Sigmoid colon (tissue), 6 donors: ENCODE measurements at regions not wholly inside any gene's neighbourhood (a gene's known extent, or its start where the extent isn't known, plus 50 kb on each side); places are given as distances from the start of the nearest gene placed in this dataset.

Source experiments
- DNase-seq: peaks from one replicate; pipeline ENCODE4 v3.0.0-alpha.2; 2019
- H3K27ac ChIP-seq, 4 donors: fragments of 200-600 bp; sonication (generic); one replicate each; pipeline ENCODE4 v1.5.1; 2016 to 2019; ENCODE audit warnings: mild to moderate bottlenecking in 1 of 4
- H3K27me3 ChIP-seq, 3 donors: fragments of 200-600 bp; sonication (generic); one replicate each; pipeline ENCODE4 v1.5.1; 2019; ENCODE audit warnings: mild to moderate bottlenecking in 1 of 3
- H3K36me3 ChIP-seq, 4 donors: fragments of 200-600 bp; sonication (generic); one replicate each; pipeline ENCODE4 v1.5.1; 2016 to 2019
- H3K4me1 ChIP-seq, 4 donors: fragments of 200-600 bp; sonication (generic); one replicate each; pipeline ENCODE4 v1.5.1; 2017 to 2019
- H3K4me3 ChIP-seq, 4 donors: fragments of 200-600 bp; sonication (generic); one replicate each; pipeline ENCODE4 v1.5.1; 2017 to 2019; ENCODE audit warnings: mild to moderate bottlenecking in 2 of 4, moderate library complexity in 1 of 4
- H3K9me3 ChIP-seq, 4 donors: fragments of 200-600 bp in 3 of 4; sonication (generic) in 3 of 4; one replicate each; pipeline versions ENCODE4 v1.5.1 to v1.6.1; 2013 to 2019
- EP300 ChIP-seq, 4 donors: sonication (generic); formaldehyde crosslinking; IDR thresholded peaks; one replicate each; pipeline ENCODE4 v1.6.1; 2017; ENCODE audit warnings: antibody characterized with exemption in 4 of 4
- POLR2A ChIP-seq, 2 donors: fragments of 450-650 bp; IDR thresholded peaks; one replicate each; pipeline ENCODE4 v1.6.1; 2016; ENCODE audit warnings: antibody characterized with exemption in 2 of 2, mild to moderate bottlenecking in 2 of 2, moderate library complexity in 2 of 2
- POLR2AphosphoS5 ChIP-seq, 4 donors: sonication (generic); formaldehyde crosslinking; IDR thresholded peaks; one replicate each; pipeline ENCODE4 v1.6.1; 2017; ENCODE audit warnings: antibody characterized with exemption in 4 of 4
- WGBS, 2 donors: extraction: QIAGEN DNeasy Blood & Tissue Kit; methylation state at CpG; one replicate each; pipeline ENCODE4 v1.1.7; 2013; 5-methylcytosine and 5-hydroxymethylcytosine counted together
- intact Hi-C: fragments of 100-400 bp; cut with DNase I; formaldehyde crosslinking; loops from one replicate; pipeline ENCODE4 v1.15.1; 2023
- TF ChIP-seq, protein P1 (sequence below), 4 experiments: fragments of 450-650 bp in 3 of 4; fragments of 200-600 bp in 1 of 4; IDR thresholded peaks; one replicate each; pipeline ENCODE4 v1.5.1; 2016 to 2019; ENCODE audit warnings: antibody characterized with exemption in 4 of 4, mild to moderate bottlenecking in 3 of 4, moderate library complexity in 2 of 4
- donor health status: healthy with polysubstance abuse.
- donor health status: healthy.

DNA sequence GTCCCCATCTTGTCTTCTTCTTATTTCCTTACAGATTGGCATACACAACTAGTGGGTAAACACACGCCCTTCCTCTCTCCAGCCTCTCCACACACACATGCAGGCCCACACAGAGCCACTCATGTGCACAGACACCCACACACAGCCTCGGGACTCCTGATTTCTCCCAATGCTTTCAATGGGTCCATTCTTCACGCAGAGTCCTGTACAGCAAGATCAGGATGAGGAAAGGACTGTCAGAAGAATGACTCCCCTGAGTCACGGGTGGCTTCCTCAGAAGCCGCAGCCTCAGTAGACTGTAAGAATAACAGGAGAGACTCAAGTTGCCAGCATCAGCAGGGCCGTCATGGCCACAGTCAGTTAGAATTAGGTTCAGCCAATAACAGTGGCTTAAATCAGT is 109.1 kb upstream of the GLI2 start:
- no peaks in the 10 kb centered on the region for H3K27me3 ChIP-seq
- no peaks in the 10 kb centered on the region for H3K4me1 ChIP-seq
- intact Hi-C loops = no loop called here
- H3K27ac ChIP-seq = no peak overlapping the region
- no peak overlapping the region for H3K4me3 ChIP-seq
- no peaks in the 10 kb centered on the region for H3K36me3 ChIP-seq
- TF ChIP-seq EP300 (IDR thresholded peaks at IDR 0.05) (no peak), POLR2A (IDR thresholded peaks at IDR 0.05) (no peak), POLR2AphosphoS5 (IDR thresholded peaks at IDR 0.05) (no peak)
- TF ChIP-seq, protein P1, sequence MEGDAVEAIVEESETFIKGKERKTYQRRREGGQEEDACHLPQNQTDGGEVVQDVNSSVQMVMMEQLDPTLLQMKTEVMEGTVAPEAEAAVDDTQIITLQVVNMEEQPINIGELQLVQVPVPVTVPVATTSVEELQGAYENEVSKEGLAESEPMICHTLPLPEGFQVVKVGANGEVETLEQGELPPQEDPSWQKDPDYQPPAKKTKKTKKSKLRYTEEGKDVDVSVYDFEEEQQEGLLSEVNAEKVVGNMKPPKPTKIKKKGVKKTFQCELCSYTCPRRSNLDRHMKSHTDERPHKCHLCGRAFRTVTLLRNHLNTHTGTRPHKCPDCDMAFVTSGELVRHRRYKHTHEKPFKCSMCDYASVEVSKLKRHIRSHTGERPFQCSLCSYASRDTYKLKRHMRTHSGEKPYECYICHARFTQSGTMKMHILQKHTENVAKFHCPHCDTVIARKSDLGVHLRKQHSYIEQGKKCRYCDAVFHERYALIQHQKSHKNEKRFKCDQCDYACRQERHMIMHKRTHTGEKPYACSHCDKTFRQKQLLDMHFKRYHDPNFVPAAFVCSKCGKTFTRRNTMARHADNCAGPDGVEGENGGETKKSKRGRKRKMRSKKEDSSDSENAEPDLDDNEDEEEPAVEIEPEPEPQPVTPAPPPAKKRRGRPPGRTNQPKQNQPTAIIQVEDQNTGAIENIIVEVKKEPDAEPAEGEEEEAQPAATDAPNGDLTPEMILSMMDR (IDR thresholded peaks at IDR 0.05) = no peak
- 80 to 84% methylated on average over 6 of the region's 6 CpGs for WGBS, 2 donors
- no peaks in the 10 kb centered on the region for H3K9me3 ChIP-seq
- peak; percentile 15 for DNase-seq

DNA sequence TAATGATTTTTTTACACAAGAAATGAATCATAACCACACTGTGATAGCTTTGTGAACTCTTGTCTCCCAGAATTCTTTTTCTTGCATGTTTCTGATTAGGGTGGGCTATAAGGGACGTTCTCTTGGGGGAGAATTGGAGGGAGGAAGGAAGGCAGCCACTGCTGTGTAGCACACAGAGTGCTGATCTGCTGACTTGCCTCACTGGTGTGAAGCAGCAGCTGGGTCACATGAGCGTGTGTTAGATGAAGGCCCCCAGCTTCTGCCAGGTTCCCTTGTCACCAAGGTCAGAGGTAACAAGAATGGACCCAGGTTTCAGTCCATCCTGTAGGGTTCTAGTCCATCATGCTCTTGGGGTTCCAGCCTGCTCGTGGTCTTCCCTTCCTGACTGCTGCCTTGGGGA is 107.4 kb upstream of the GLI2 start:
- WGBS, 2 donors = 84 to 86% methylated on average over 3 of the region's 3 CpGs
- H3K4me3 ChIP-seq = no peak overlapping the region
- no peak overlapping the region for H3K27ac ChIP-seq
- H3K4me1 ChIP-seq = peaks cover 0 to 8% (median 6%) of the 10 kb centered on the region in 4 donors
- H3K9me3 ChIP-seq = no peaks in the 10 kb centered on the region
- no peaks in the 10 kb centered on the region for H3K27me3 ChIP-seq
- intact Hi-C loops = no loop called here
- TF ChIP-seq POLR2AphosphoS5 (IDR thresholded peaks at IDR 0.05) (no peak), POLR2A (IDR thresholded peaks at IDR 0.05) (no peak), EP300 (IDR thresholded peaks at IDR 0.05) (no peak)
- TF ChIP-seq, protein P1 (IDR thresholded peaks at IDR 0.05) = no peak
- peak; percentile 8 for DNase-seq
- no peaks in the 10 kb centered on the region for H3K36me3 ChIP-seq

- TF ChIP-seq, protein P1 (IDR thresholded peaks at IDR 0.05) = no peak
- TF ChIP-seq EP300 (IDR thresholded peaks at IDR 0.05) = no peak
- TF ChIP-seq POLR2AphosphoS5 (IDR thresholded peaks at IDR 0.05) = no peak
- TF ChIP-seq POLR2A (IDR thresholded peaks at IDR 0.05) = no peak
- Histone ChIP-seq H3K4me3 (no peak overlapping the region), H3K27me3 (no peaks in the 10 kb centered on the region), H3K27ac (no peak overlapping the region), H3K9me3 (no peaks in the 10 kb centered on the region), H3K36me3 (no peaks in the 10 kb centered on the region), H3K4me1 (peaks cover 0 to 13% (median 10%) of the 10 kb centered on the region in 4 donors)
- intact Hi-C loops = no loop called here
- DNase-seq = peak; percentile 44
- WGBS, 2 donors = 91 to 93% methylated on average over 8 of the region's 8 CpGs
These were observed 106.3 kb upstream of the GLI2 start for GRCh38 chr2:120629241-120629895.

DNA sequence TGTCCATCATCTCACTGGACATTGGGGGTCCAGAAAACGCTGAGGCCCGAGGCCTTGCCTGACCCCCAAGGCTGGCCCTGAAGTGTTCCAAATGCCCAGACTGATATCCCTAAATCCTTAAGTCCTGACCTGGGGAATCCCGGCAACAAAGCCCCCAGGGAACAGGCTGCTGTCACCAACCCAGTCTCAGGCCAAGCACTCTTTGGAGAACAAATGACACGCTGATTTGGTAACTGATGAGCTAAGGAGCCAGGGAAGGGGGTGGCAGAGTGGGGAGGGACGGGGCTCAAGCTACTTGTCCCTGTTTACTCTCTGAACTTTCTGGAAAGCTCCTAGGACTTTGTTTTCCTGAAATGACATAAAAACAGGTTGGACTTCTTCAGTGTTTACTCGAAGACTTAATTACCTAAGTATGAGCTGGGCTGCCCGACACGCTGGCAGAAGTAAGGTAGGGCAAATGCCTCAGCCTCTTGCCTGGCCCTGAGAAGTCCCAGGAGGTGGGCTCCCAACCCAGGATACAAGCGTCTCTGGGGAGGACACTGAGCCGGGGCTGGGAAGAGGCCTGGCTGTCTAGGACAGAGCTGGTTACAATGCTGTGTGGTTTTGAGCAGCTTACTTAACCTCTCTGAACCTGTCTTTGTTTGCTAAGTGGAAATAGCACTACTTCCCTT is 105.5 kb upstream of the GLI2 start:
- TF ChIP-seq, protein P1 (IDR thresholded peaks at IDR 0.05) = no peak
- no peak for TF ChIP-seq POLR2A (IDR thresholded peaks at IDR 0.05)
- TF ChIP-seq POLR2AphosphoS5 (IDR thresholded peaks at IDR 0.05) = no peak
- TF ChIP-seq EP300 (IDR thresholded peaks at IDR 0.05) = no peak
- Histone ChIP-seq H3K9me3 (no peaks in the 10 kb centered on the region), H3K27me3 (no peaks in the 10 kb centered on the region), H3K4me1 (peaks cover 0 to 13% (median 10%) of the 10 kb centered on the region in 4 donors), H3K4me3 (no peak overlapping the region), H3K27ac (no peak overlapping the region), H3K36me3 (no peaks in the 10 kb centered on the region)
- DNase-seq = peak; percentile 40
- WGBS, 2 donors = 28 to 78% methylated on average over 10 of the region's 10 CpGs
- intact Hi-C loops = no loop called here
